Progenitor cell of endocrine pancreas (in vitro differentiated cells): ENCODE measurements at regions not wholly inside any gene's neighbourhood (a gene's known extent, or its start where the extent isn't known, plus 50 kb on each side); places are given as distances from the start of the nearest gene placed in this dataset.

Source experiments
- DNase-seq: peaks from one replicate; pipeline ENCODE4 v3.0.0; 2021; ENCODE audit warnings: low spot score; ENCODE audit not compliant: unreplicated experiment
- H3K27ac Mint-ChIP-seq: 2 replicates; pipeline ENCODE4 v1.8.0; 2021; ENCODE audit warnings: mild to moderate bottlenecking, moderate library complexity, mixed read lengths
- H3K27me3 Mint-ChIP-seq: 2 replicates; pipeline ENCODE4 v1.8.0; 2021; ENCODE audit warnings: mixed read lengths
- H3K36me3 Mint-ChIP-seq: 2 replicates; pipeline ENCODE4 v1.8.0; 2022; ENCODE audit warnings: mixed read lengths; ENCODE audit not compliant: insufficient read depth
- H3K4me1 Mint-ChIP-seq: 2 replicates; pipeline ENCODE4 v1.8.0; 2021; ENCODE audit warnings: low read depth, mixed read lengths
- H3K4me3 Mint-ChIP-seq: 2 replicates; pipeline ENCODE4 v1.8.0; 2021; ENCODE audit warnings: low read depth, mild to moderate bottlenecking, moderate library complexity, mixed read lengths
- H3K9me3 Mint-ChIP-seq: 2 replicates; pipeline ENCODE4 v1.8.0; 2021; ENCODE audit warnings: low read depth, mixed read lengths
- TF ChIP-seq, protein P1 (sequence below): fragments of 200-600 bp; sonication (generic); IDR thresholded peaks from one replicate; pipeline ENCODE4 v1.5.0; 2021; ENCODE audit warnings: antibody characterized with exemption, mild to moderate bottlenecking; ENCODE audit not compliant: unreplicated experiment

DNA sequence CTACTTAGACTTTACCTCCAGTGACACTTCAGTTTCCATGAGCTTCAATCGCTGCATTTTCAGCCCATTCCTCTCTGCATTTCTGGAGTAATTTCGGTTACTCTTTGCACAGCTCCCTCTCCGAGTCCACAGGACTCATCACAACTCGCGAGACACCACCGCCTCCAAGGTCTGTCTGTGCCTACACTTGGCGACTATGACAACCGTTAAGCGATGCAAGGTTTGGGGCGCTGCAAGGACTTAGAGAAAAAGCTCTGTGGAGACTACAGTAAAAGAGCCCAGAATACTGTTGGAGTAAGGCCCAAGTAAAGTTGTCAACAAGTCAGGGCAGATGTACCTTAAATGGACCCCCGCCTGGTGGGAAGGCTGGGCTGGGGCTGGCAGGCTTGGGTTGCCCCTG lies 95.7 kb upstream of the RPS6KA2 start:
- H3K9me3 Mint-ChIP-seq: no peaks in the 10 kb centered on the region
- H3K4me1 Mint-ChIP-seq: no peaks in the 10 kb centered on the region
- no peak overlapping the region for H3K4me3 Mint-ChIP-seq
- no peak overlapping the region for H3K27ac Mint-ChIP-seq
- no peaks in the 10 kb centered on the region for H3K36me3 Mint-ChIP-seq
- H3K27me3 Mint-ChIP-seq: peaks cover 55% of the 10 kb centered on the region
- DNase-seq: no peak
- TF ChIP-seq, protein P1, sequence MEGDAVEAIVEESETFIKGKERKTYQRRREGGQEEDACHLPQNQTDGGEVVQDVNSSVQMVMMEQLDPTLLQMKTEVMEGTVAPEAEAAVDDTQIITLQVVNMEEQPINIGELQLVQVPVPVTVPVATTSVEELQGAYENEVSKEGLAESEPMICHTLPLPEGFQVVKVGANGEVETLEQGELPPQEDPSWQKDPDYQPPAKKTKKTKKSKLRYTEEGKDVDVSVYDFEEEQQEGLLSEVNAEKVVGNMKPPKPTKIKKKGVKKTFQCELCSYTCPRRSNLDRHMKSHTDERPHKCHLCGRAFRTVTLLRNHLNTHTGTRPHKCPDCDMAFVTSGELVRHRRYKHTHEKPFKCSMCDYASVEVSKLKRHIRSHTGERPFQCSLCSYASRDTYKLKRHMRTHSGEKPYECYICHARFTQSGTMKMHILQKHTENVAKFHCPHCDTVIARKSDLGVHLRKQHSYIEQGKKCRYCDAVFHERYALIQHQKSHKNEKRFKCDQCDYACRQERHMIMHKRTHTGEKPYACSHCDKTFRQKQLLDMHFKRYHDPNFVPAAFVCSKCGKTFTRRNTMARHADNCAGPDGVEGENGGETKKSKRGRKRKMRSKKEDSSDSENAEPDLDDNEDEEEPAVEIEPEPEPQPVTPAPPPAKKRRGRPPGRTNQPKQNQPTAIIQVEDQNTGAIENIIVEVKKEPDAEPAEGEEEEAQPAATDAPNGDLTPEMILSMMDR: no peak

DNA sequence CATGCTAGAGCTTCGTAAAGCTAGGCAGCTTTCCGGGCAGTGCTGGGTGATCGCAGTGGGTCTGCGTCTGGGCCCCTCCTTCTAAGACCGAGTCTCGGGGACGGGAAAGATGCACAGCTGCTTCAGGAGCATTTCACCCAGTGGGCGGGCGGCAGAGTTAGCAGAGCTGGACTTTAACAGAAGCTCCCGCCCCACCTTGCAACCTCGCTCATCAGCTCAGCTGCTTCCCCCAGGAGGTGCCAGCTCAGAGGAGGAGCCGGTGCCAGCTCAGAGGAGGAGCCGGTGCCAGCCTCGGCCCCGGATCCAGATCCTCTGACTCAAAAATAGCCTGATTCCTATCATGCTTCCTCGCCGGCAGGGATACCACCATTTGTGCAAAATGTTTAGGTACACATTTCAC lies 94.5 kb upstream of the RPS6KA2 start:
- Mint-ChIP-seq H3K36me3 (no peaks in the 10 kb centered on the region), H3K4me1 (no peaks in the 10 kb centered on the region), H3K27me3 (peaks cover 59% of the 10 kb centered on the region), H3K4me3 (no peak overlapping the region), H3K27ac (no peak overlapping the region), H3K9me3 (no peaks in the 10 kb centered on the region)
- DNase-seq: no peak
- TF ChIP-seq, protein P1: no peak

DNA sequence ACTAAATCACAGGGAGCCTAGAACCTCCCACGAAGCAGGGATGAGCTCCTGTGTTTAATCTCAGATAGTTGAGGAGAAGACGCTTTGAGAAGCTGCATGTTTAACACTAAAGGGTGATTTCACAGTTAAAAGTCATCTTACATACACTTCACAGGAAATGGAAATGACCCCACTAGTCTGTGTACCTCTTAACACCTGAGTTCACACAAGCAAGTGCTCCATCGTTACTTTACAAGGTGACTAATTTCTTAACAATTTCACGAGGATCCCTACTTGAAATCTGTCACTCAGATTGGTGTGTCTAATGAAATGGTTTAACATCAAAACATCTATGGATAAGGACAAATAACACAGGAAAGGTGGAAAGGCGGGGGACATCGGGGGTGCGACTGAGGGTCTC lies 93.8 kb upstream of the RPS6KA2 start:
- DNase-seq: no peak
- TF ChIP-seq, protein P1: no peak
- H3K27me3 Mint-ChIP-seq: peaks cover 54% of the 10 kb centered on the region
- H3K9me3 Mint-ChIP-seq: no peaks in the 10 kb centered on the region
- H3K27ac Mint-ChIP-seq: no peak overlapping the region
- H3K4me1 Mint-ChIP-seq: no peaks in the 10 kb centered on the region
- no peaks in the 10 kb centered on the region for H3K36me3 Mint-ChIP-seq
- no peak overlapping the region for H3K4me3 Mint-ChIP-seq

DNA sequence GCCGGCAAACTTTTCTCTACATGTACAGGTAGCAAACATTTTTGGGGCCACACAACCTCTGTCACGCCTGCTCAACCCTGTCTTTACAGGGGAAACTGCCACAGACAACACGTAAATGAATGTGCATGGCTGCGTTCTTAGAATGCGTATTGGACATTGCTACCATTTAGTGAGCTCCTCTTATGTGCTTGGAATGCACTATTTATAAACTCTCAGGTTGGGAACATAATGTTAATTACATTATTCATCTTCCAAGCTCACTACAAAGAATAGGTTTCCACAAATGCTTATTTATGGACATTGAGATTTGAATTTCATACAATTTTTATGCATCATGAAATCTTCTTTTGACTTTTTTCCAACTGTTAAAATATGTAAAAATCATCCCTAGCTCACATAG lies 92.0 kb upstream of the RPS6KA2 start:
- DNase-seq: no peak
- Mint-ChIP-seq H3K36me3 (no peaks in the 10 kb centered on the region), H3K4me3 (no peak overlapping the region), H3K4me1 (no peaks in the 10 kb centered on the region), H3K27ac (no peak overlapping the region), H3K9me3 (no peaks in the 10 kb centered on the region), H3K27me3 (peaks cover 47% of the 10 kb centered on the region)
- TF ChIP-seq, protein P1: no peak

DNA sequence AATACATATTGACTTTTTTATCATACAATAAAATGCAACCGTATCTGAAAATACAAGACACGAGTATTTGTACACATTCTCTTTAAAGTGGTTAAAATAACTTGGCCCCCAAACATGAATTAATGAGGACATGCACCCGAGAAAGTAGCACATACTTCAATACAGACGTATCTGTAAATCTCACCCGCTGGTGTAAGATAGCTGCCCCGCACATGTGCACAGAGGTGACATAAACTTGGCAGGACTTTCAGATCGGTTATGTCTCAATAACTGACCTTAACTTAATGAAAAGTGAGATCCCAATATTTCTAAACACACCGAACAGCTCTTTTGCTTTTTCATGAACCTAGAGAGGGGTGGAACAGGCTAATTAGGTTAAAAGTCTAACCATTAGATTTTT lies 91.5 kb upstream of the RPS6KA2 start:
- TF ChIP-seq, protein P1: no peak
- Mint-ChIP-seq H3K4me1 (no peaks in the 10 kb centered on the region), H3K27me3 (peaks cover 51% of the 10 kb centered on the region), H3K36me3 (no peaks in the 10 kb centered on the region), H3K27ac (no peak overlapping the region), H3K9me3 (no peaks in the 10 kb centered on the region), H3K4me3 (no peak overlapping the region)
- no peak for DNase-seq
